BLaER1 (cell line): ENCODE measurements at regions not wholly inside any gene's neighbourhood (a gene's known extent, or its start where the extent isn't known, plus 50 kb on each side); places are given as distances from the start of the nearest gene placed in this dataset.
A peak's percentile ranks its signal among the peaks of the same experiment; 100 is the strongest.

Source experiments
- H3K27ac ChIP-seq: shearing (Covaris generic); formaldehyde crosslinking; 2 replicates; pipeline ENCODE4 v1.8.1; 2022
- H3K27me3 ChIP-seq: shearing (Covaris generic); formaldehyde crosslinking; 2 replicates; pipeline ENCODE4 v1.8.1; 2022
- H3K36me3 ChIP-seq: shearing (Covaris generic); formaldehyde crosslinking; 2 replicates; pipeline ENCODE4 v1.8.1; 2022
- H3K4me1 ChIP-seq: shearing (Covaris generic); formaldehyde crosslinking; 2 replicates; pipeline ENCODE4 v1.8.1; 2022
- H3K4me2 ChIP-seq: shearing (Covaris generic); formaldehyde crosslinking; 2 replicates; pipeline ENCODE4 v1.8.1; 2022
- H3K4me3 ChIP-seq: shearing (Covaris generic); formaldehyde crosslinking; 2 replicates; pipeline ENCODE4 v1.8.1; 2022
- H3K9ac ChIP-seq: shearing (Covaris generic); formaldehyde crosslinking; 2 replicates; pipeline ENCODE4 v1.8.1; 2022
- H3K9me3 ChIP-seq: shearing (Covaris generic); formaldehyde crosslinking; 2 replicates; pipeline ENCODE4 v1.8.1; 2022
- H4K20me1 ChIP-seq: shearing (Covaris generic); formaldehyde crosslinking; 2 replicates; pipeline ENCODE4 v1.8.1; 2022
- Cebpa-rat ChIP-seq: shearing (Covaris generic); IDR thresholded peaks from 2 replicates; pipeline ENCODE4 v1.8.1; 2022

GRCh38 chr6:15042938-15043337 lies 202.9 kb upstream of the JARID2 start:
- H3K4me1 ChIP-seq: peaks cover 1% of the 10 kb centered on the region
- H3K9ac ChIP-seq: no peak overlapping the region
- no peak for TF ChIP-seq Cebpa-rat
- no peaks in the 10 kb centered on the region for H4K20me1 ChIP-seq
- no peaks in the 10 kb centered on the region for H3K9me3 ChIP-seq
- H3K36me3 ChIP-seq: no peaks in the 10 kb centered on the region
- no peaks in the 10 kb centered on the region for H3K27me3 ChIP-seq
- H3K4me3 ChIP-seq: no peak overlapping the region
- H3K27ac ChIP-seq: no peak overlapping the region
- no peak overlapping the region for H3K4me2 ChIP-seq

DNA sequence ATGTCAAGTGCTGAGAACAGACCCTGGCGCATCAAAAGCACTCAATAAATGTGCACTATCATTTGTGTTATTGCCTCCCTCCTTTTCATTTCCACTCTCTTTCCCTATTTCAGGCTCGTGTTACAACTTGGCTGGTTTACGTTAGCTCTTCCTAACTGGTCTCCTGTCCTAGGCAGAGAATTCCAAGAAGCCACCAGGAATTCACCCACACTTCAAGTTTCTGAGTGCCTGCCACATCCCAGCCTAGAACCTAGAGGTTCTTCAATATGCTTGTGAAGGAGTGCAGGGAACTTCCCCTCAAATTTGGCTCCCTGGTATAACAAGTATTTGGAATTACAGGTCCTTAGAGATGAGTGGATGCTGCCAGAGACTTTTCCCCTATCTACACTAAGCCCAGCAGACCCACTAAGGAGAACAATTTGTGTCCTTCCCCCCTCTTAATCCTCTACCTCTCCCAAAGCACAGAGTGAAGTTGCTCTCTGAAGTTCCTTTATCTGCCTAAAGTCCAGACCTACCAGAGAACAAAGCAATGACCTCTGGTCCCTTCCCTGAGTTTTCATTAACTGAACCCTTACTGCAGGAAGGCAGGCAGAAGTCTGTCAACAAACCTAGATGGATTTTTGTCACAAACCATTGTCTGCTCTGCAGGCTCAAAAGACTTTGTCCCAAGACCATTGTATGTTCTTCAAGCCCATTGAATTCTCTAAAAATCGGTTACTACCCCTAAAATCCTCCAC lies 201.6 kb upstream of the JARID2 start:
- no peaks in the 10 kb centered on the region for H3K27me3 ChIP-seq
- no peaks in the 10 kb centered on the region for H4K20me1 ChIP-seq
- no peak overlapping the region for H3K4me3 ChIP-seq
- H3K9ac ChIP-seq: no peak overlapping the region
- H3K36me3 ChIP-seq: no peaks in the 10 kb centered on the region
- H3K4me2 ChIP-seq: no peak overlapping the region
- H3K27ac ChIP-seq: no peak overlapping the region
- no peaks in the 10 kb centered on the region for H3K9me3 ChIP-seq
- no peak for TF ChIP-seq Cebpa-rat
- H3K4me1 ChIP-seq: peaks cover 14% of the 10 kb centered on the region

- Histone ChIP-seq H3K9ac (no peak overlapping the region), H3K27ac (no peak overlapping the region), H3K9me3 (no peaks in the 10 kb centered on the region), H3K36me3 (no peaks in the 10 kb centered on the region), H3K4me1 (peaks cover 14% of the 10 kb centered on the region), H3K4me3 (no peak overlapping the region), H3K27me3 (no peaks in the 10 kb centered on the region), H4K20me1 (no peaks in the 10 kb centered on the region), H3K4me2 (no peak overlapping the region)
- TF ChIP-seq Cebpa-rat: no peak
Observed at GRCh38 chr6:15044948-15045347, 200.9 kb upstream of the JARID2 start.

DNA sequence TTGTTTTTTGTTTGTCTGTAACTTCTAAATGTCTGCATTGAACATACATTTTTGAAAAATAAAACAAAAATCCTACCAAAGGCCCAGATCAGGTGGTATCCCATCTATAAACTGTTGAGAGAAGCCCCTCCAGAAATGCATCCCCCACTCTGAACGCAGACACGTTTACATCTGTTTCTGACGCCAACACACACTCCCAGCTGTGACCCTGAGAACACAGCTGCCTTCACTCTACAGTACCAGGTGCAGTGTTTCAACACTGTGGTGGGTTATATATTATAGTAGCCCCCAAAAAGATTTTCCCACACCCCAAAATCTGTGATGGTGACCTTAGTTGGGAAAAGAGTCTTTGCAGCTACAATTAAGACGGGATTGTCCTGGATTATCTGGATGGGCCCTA lies 199.1 kb upstream of the JARID2 start:
- H3K4me2 ChIP-seq: no peak overlapping the region
- H3K9ac ChIP-seq: no peak overlapping the region
- H4K20me1 ChIP-seq: no peaks in the 10 kb centered on the region
- H3K4me1 ChIP-seq: peaks cover 14% of the 10 kb centered on the region
- no peaks in the 10 kb centered on the region for H3K27me3 ChIP-seq
- H3K36me3 ChIP-seq: no peaks in the 10 kb centered on the region
- no peaks in the 10 kb centered on the region for H3K9me3 ChIP-seq
- TF ChIP-seq Cebpa-rat: no peak
- H3K4me3 ChIP-seq: no peak overlapping the region
- H3K27ac ChIP-seq: no peak overlapping the region

DNA sequence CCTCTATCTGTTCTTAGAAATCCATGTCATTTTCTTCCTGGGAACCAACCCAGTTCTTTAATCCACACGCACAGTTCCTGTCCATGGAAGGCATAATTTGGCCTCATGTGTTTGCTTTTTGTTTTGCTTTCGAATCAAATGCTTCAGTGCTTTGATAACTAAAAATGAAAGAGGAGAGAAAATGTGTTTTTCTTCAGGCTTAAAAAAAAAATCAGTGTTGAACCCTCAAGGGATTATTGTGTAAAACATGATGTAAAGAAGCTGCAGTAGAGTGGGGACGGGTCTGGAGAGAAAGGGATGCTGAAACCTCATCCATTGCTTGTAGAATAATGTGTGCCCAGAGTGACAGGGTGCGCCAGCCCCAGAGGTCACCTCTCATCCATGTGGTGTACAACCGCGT lies 197.5 kb upstream of the JARID2 start:
- Histone ChIP-seq H3K4me1 (peaks cover 14% of the 10 kb centered on the region), H3K4me3 (no peak overlapping the region), H3K9me3 (no peaks in the 10 kb centered on the region), H4K20me1 (no peaks in the 10 kb centered on the region), H3K27ac (no peak overlapping the region), H3K4me2 (peak overlapping the region; percentile 45), H3K36me3 (no peaks in the 10 kb centered on the region), H3K9ac (no peak overlapping the region), H3K27me3 (no peaks in the 10 kb centered on the region)
- no peak for TF ChIP-seq Cebpa-rat

- H3K4me3 ChIP-seq: no peak overlapping the region
- H3K36me3 ChIP-seq: no peaks in the 10 kb centered on the region
- H3K27me3 ChIP-seq: no peaks in the 10 kb centered on the region
- no peaks in the 10 kb centered on the region for H4K20me1 ChIP-seq
- H3K4me2 ChIP-seq: no peak overlapping the region
- H3K4me1 ChIP-seq: peaks cover 4% of the 10 kb centered on the region; the same call in 1 of the 2 replicates
- TF ChIP-seq Cebpa-rat: no peak
- H3K27ac ChIP-seq: no peak overlapping the region
- H3K9ac ChIP-seq: no peak overlapping the region
- peaks cover 3% of the 10 kb centered on the region; the same call in 1 of the 2 replicates for H3K9me3 ChIP-seq
Observed at GRCh38 chr6:15058200-15059061, 187.4 kb upstream of the JARID2 start.

GRCh38 chr6:15061180-15061641 lies 184.7 kb upstream of the JARID2 start:
- Histone ChIP-seq H3K9ac (no peak overlapping the region), H3K36me3 (no peaks in the 10 kb centered on the region), H3K27ac (no peak overlapping the region), H3K9me3 (peaks cover 3% of the 10 kb centered on the region; the same call in 1 of the 2 replicates), H3K27me3 (no peaks in the 10 kb centered on the region), H3K4me3 (no peak overlapping the region), H3K4me1 (peaks cover 4% of the 10 kb centered on the region; the same call in 1 of the 2 replicates), H3K4me2 (no peak overlapping the region), H4K20me1 (no peaks in the 10 kb centered on the region)
- TF ChIP-seq Cebpa-rat: no peak

- no peak overlapping the region for H3K4me3 ChIP-seq
- no peaks in the 10 kb centered on the region for H3K36me3 ChIP-seq
- no peak overlapping the region for H3K4me2 ChIP-seq
- no peaks in the 10 kb centered on the region for H4K20me1 ChIP-seq
- peaks cover 3% of the 10 kb centered on the region; the same call in 1 of the 2 replicates for H3K9me3 ChIP-seq
- H3K27ac ChIP-seq: no peak overlapping the region
- H3K4me1 ChIP-seq: peaks cover 4% of the 10 kb centered on the region; the same call in 1 of the 2 replicates
- no peak overlapping the region for H3K9ac ChIP-seq
- no peak for TF ChIP-seq Cebpa-rat
- H3K27me3 ChIP-seq: no peaks in the 10 kb centered on the region
Observed at GRCh38 chr6:15061908-15062515, 183.9 kb upstream of the JARID2 start.

- Histone ChIP-seq H3K27ac (no peak overlapping the region), H3K4me1 (peaks cover 4% of the 10 kb centered on the region; the same call in 1 of the 2 replicates), H3K36me3 (no peaks in the 10 kb centered on the region), H3K4me2 (no peak overlapping the region), H4K20me1 (no peaks in the 10 kb centered on the region), H3K4me3 (no peak overlapping the region), H3K9me3 (peaks cover 3% of the 10 kb centered on the region; the same call in 1 of the 2 replicates), H3K27me3 (no peaks in the 10 kb centered on the region), H3K9ac (no peak overlapping the region)
- peak; percentile 76; the same call in 1 of the 2 replicates for TF ChIP-seq Cebpa-rat
Observed at GRCh38 chr6:15062516-15063252, 183.2 kb upstream of the JARID2 start.
